Astrocyte (in vitro differentiated cells and primary cell): ENCODE measurements at regions not wholly inside any gene's neighbourhood (a gene's known extent, or its start where the extent isn't known, plus 50 kb on each side); places are given as distances from the start of the nearest gene placed in this dataset.

Experiments used
- DNase-seq: peaks from one replicate; pipeline ENCODE4 v3.0.0-alpha.2; 2010; ENCODE audit warnings: low read depth
- FAIRE-seq: peaks from 2 replicates; lab custom pipeline; 2011; peaks lifted over from hg19 to GRCh38; lab: Jason Lieb, UNC
- H2AFZ ChIP-seq: 2 replicates; pipeline ENCODE4 v1.6.0; 2012; ENCODE audit warnings: low read depth, low read length, inconsistent platforms
- H3K27ac ChIP-seq: 2 replicates; pipeline ENCODE4 v1.5.1; 2011; ENCODE audit warnings: low read depth, low read length, inconsistent platforms
- H3K27me3 ChIP-seq: 2 replicates; pipeline ENCODE4 v1.6.0; 2011; ENCODE audit warnings: low read length, inconsistent platforms; ENCODE audit not compliant: insufficient read depth
- H3K36me3 ChIP-seq: 2 replicates; pipeline ENCODE4 v1.5.1; 2011; ENCODE audit warnings: low read length, inconsistent platforms; ENCODE audit not compliant: insufficient read depth
- H3K4me1 ChIP-seq: 2 replicates; pipeline ENCODE4 v1.5.1; 2011; ENCODE audit warnings: low read length, inconsistent platforms; ENCODE audit not compliant: insufficient read depth
- H3K4me2 ChIP-seq: 2 replicates; pipeline ENCODE4 v1.6.0; 2012; ENCODE audit warnings: low read length, inconsistent platforms
- H3K4me3 ChIP-seq: 2 replicates; pipeline ENCODE4 v1.5.1; 2011; ENCODE audit warnings: low read depth, mild to moderate bottlenecking, low read length, inconsistent platforms; ENCODE audit not compliant: insufficient read depth
- H3K79me2 ChIP-seq: 2 replicates; pipeline ENCODE4 v1.6.0; 2012; ENCODE audit warnings: mild to moderate bottlenecking, low read length, inconsistent platforms; ENCODE audit not compliant: insufficient read depth
- H3K9ac ChIP-seq: 2 replicates; pipeline ENCODE4 v1.6.0; 2012; ENCODE audit warnings: mild to moderate bottlenecking, low read length, inconsistent platforms
- H3K9me3 ChIP-seq: 2 replicates; pipeline ENCODE4 v1.5.1; 2012; ENCODE audit warnings: low read depth, mild to moderate bottlenecking, low read length, inconsistent platforms; ENCODE audit not compliant: insufficient read depth
- H4K20me1 ChIP-seq: 2 replicates; pipeline ENCODE4 v1.6.0; 2012; ENCODE audit warnings: low read length, inconsistent platforms; ENCODE audit not compliant: insufficient read depth
- H3K27ac Mint-ChIP-seq: one replicate; pipeline ENCODE4 v1.8.0; 2021; ENCODE audit warnings: mild to moderate bottlenecking, mixed read lengths; ENCODE audit not compliant: unreplicated experiment
- H3K27me3 Mint-ChIP-seq: one replicate; pipeline ENCODE4 v1.8.0; 2021; ENCODE audit warnings: low read depth, mixed read lengths; ENCODE audit not compliant: unreplicated experiment
- H3K36me3 Mint-ChIP-seq: one replicate; pipeline ENCODE4 v1.8.0; 2021; ENCODE audit warnings: low read depth, mixed read lengths; ENCODE audit not compliant: unreplicated experiment
- H3K4me1 Mint-ChIP-seq: one replicate; pipeline ENCODE4 v1.8.0; 2021; ENCODE audit warnings: low read depth, mixed read lengths; ENCODE audit not compliant: unreplicated experiment
- H3K4me3 Mint-ChIP-seq: one replicate; pipeline ENCODE4 v1.8.0; 2021; ENCODE audit warnings: mild to moderate bottlenecking, moderate library complexity, mixed read lengths; ENCODE audit not compliant: unreplicated experiment
- H3K9me3 Mint-ChIP-seq: one replicate; pipeline ENCODE4 v1.8.0; 2021; ENCODE audit warnings: mild to moderate bottlenecking, mixed read lengths; ENCODE audit not compliant: unreplicated experiment
- CTCF ChIP-seq: IDR thresholded peaks from 2 replicates; pipeline ENCODE4 v1.5.1; 2011; ENCODE audit warnings: low read depth, mild to moderate bottlenecking, inconsistent platforms, low read length, moderate library complexity; ENCODE audit not compliant: insufficient read depth
- EZH2 ChIP-seq: IDR thresholded peaks from 2 replicates; pipeline ENCODE4 v1.6.1; 2012; ENCODE audit warnings: mild to moderate bottlenecking, low read length, inconsistent platforms; ENCODE audit not compliant: insufficient read depth

DNA sequence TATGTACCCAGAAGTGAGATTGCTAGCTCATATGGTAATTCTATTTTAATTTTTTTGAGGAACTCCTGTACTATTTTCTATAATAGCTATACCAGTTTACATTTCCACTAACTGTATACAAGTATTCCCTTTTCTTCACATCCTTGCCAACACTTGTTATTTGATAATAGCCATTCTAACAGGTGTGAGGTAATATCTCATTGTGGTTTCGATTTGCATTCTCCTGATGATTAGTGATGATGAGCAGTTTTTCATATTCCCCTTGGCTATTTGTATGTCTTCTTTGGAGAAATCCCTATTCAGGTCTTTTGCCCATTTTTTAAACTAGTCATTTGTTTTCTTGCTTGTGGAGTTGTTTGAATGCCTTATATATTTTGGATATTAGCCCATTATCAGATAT is 121.3 kb downstream of the BBS10 start:
- no peak overlapping the region for H3K27ac ChIP-seq

DNA sequence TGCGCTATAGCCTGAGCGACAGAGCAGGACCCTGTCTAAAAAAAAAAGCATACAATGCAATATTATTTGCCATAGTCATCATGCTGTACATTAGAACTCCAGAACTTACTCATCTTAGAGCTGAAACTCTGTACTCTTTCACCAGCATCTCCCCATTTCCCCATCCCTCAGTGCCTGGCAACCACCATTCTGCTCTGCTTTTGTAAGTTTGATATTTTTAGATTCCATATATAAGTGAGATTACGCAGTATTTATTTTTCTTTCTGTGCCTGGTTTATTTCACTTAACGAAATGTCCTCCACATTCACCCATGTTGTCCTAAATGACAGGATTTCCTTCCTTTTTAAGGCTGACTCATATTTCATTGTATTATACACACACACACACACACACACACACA is 121.8 kb downstream of the BBS10 start:
- H3K36me3 ChIP-seq: no peaks in the 10 kb centered on the region
- H3K9me3 ChIP-seq: no peaks in the 10 kb centered on the region
- Mint-ChIP-seq H3K9me3 (no peaks in the 10 kb centered on the region), H3K36me3 (no peaks in the 10 kb centered on the region), H3K4me1 (no peaks in the 10 kb centered on the region), H3K27me3 (no peaks in the 10 kb centered on the region), H3K27ac (no peak overlapping the region), H3K4me3 (no peak overlapping the region)
- DNase-seq: peak; percentile 41
- H3K4me3 ChIP-seq: no peak overlapping the region
- no peak overlapping the region for H3K9ac ChIP-seq
- no peak for TF ChIP-seq CTCF
- no peak for TF ChIP-seq EZH2
- H3K27me3 ChIP-seq: no peaks in the 10 kb centered on the region
- H4K20me1 ChIP-seq: no peaks in the 10 kb centered on the region
- no peak overlapping the region for H3K27ac ChIP-seq
- no peaks in the 10 kb centered on the region for H3K79me2 ChIP-seq
- H3K4me1 ChIP-seq: peaks cover 6% of the 10 kb centered on the region
- H2AFZ ChIP-seq: no peak overlapping the region
- peak overlapping the region; percentile 25 for H3K4me2 ChIP-seq
- no peak for FAIRE-seq

More for the DNA sequence above, 121.3 kb downstream of the BBS10 start:
- no peak for TF ChIP-seq CTCF
- TF ChIP-seq EZH2: no peak
- no peak overlapping the region for H3K9ac ChIP-seq
- no peak overlapping the region for H2AFZ ChIP-seq
- H3K4me1 ChIP-seq: peaks cover 6% of the 10 kb centered on the region
- H4K20me1 ChIP-seq: no peaks in the 10 kb centered on the region
- H3K9me3 ChIP-seq: no peaks in the 10 kb centered on the region
- H3K4me2 ChIP-seq: no peak overlapping the region
- no peaks in the 10 kb centered on the region for H3K27me3 ChIP-seq
- no peak overlapping the region for H3K4me3 ChIP-seq
- no peaks in the 10 kb centered on the region for H3K79me2 ChIP-seq
- Mint-ChIP-seq H3K9me3 (no peaks in the 10 kb centered on the region), H3K4me3 (no peak overlapping the region), H3K36me3 (no peaks in the 10 kb centered on the region), H3K27me3 (no peaks in the 10 kb centered on the region), H3K27ac (no peak overlapping the region), H3K4me1 (no peaks in the 10 kb centered on the region)
- no peaks in the 10 kb centered on the region for H3K36me3 ChIP-seq
- FAIRE-seq (no peak), DNase-seq (no peak)

GRCh38 chr12:76223869-76224268 is 124.3 kb downstream of the BBS10 start:
- Histone ChIP-seq H3K79me2 (no peaks in the 10 kb centered on the region), H3K4me3 (no peak overlapping the region), H4K20me1 (no peaks in the 10 kb centered on the region), H3K27ac (no peak overlapping the region), H3K36me3 (no peaks in the 10 kb centered on the region), H2AFZ (no peak overlapping the region), H3K9ac (no peak overlapping the region), H3K4me1 (peaks cover 6% of the 10 kb centered on the region), H3K4me2 (no peak overlapping the region), H3K9me3 (no peaks in the 10 kb centered on the region), H3K27me3 (no peaks in the 10 kb centered on the region)
- Mint-ChIP-seq H3K9me3 (no peaks in the 10 kb centered on the region), H3K4me1 (peaks cover 16% of the 10 kb centered on the region), H3K36me3 (no peaks in the 10 kb centered on the region), H3K27ac (no peak overlapping the region), H3K4me3 (no peak overlapping the region), H3K27me3 (no peaks in the 10 kb centered on the region)
- DNase-seq (no peak), FAIRE-seq (no peak)
- TF ChIP-seq EZH2 (no peak), CTCF (no peak)
